ENCODE measurements at regions not wholly inside any gene's neighbourhood (a gene's known extent, or its start where the extent isn't known, plus 50 kb on each side); places are given as distances from the start of the nearest gene placed in this dataset.

DNA sequence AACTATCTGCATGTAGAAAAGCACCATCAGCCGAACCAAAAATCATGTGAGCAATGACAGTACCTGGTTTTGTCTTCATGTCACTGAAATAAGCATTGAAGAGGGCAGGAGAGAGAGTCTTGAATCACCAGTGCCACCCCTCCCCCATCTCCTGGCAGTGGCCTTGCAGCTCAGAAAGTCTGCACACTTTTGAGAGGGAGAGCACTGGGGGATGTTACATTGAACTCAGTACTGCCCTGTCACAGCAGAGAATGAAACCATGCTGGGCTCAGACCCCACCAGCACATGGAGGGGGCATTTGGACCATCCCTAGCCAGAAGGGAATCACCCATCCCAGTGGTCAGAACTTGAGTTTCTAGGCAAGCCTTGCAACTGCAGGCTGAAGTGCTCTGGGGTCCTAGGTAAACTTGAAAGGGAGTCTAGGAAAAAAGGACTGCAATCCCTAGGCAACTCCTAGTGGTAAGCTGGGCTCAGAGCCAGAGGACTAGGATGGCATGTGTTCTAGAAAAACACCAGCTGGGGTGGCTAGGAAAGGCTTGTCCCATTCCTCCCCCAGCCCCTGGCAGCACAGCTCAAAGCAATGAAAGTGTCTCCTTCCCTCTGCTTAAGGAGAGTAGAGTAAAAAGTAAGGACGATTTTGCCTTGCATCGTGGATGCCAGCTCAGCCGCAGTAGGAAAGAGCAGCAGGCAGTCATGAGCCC is 259.9 kb upstream of the MYT1L start:
- TF ChIP-seq, protein P1, sequence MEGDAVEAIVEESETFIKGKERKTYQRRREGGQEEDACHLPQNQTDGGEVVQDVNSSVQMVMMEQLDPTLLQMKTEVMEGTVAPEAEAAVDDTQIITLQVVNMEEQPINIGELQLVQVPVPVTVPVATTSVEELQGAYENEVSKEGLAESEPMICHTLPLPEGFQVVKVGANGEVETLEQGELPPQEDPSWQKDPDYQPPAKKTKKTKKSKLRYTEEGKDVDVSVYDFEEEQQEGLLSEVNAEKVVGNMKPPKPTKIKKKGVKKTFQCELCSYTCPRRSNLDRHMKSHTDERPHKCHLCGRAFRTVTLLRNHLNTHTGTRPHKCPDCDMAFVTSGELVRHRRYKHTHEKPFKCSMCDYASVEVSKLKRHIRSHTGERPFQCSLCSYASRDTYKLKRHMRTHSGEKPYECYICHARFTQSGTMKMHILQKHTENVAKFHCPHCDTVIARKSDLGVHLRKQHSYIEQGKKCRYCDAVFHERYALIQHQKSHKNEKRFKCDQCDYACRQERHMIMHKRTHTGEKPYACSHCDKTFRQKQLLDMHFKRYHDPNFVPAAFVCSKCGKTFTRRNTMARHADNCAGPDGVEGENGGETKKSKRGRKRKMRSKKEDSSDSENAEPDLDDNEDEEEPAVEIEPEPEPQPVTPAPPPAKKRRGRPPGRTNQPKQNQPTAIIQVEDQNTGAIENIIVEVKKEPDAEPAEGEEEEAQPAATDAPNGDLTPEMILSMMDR (IDR thresholded peaks at IDR 0.05; ENCODE audit: low read depth, low read length): no peak
- DNase-seq (ENCODE audit: low read depth in 2 of 2): no peak
- H3K4me3 ChIP-seq (replicated peaks in 1 of 2; ENCODE audit: low read depth in 2 of 2, low read length in 2 of 2): no peak overlapping the region

DNA sequence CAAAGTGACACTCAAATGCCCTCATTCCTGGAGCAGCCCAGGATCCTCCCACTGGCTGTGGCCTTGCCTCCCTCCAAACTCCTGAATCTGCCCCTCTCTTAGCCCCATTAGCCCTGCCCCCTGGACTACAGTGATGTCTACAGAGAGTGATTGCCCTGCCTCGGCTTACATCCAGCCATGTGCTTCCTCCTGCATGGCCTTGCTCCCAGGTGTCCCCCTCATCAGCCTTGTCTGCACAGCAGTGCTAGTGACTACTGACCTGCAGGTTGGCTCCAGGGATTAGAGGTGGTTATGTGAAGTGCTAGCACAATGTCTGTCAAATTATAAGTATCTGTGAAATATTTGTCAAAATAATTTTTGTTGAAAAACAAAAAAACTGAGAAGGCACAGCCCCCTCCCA is 259.1 kb upstream of the MYT1L start:
- no peak overlapping the region for H3K4me3 ChIP-seq (replicated peaks in 1 of 2; ENCODE audit: low read depth in 2 of 2, low read length in 2 of 2)
- DNase-seq (ENCODE audit: low read depth in 2 of 2): no peak
- TF ChIP-seq, protein P1 (IDR thresholded peaks at IDR 0.05; ENCODE audit: low read depth, low read length): no peak

DNA sequence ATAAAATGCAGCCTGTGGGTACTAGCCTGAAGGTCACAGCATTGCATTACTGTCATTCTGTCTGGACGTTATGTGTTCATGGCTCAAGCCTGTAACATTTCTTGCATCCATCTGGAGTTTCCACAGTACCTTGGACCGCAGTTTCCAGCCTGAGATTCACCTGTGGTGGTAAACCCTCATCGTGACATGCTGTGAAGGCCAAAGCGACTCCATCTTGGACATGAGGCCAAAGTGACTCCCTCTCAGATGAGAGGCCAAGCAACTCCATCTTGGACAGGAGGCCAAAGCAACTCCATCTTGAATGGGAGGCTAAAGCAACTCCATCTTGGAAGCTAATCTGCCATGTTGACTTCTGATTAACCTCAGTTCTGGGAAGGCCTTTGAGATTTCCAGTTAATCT is 257.7 kb upstream of the MYT1L start:
- TF ChIP-seq, protein P1 (IDR thresholded peaks at IDR 0.05; ENCODE audit: low read depth, low read length): no peak
- no peak overlapping the region for H3K4me3 ChIP-seq (replicated peaks in 1 of 2; ENCODE audit: low read depth in 2 of 2, low read length in 2 of 2)
- DNase-seq (ENCODE audit: low read depth in 2 of 2): no peak

DNA sequence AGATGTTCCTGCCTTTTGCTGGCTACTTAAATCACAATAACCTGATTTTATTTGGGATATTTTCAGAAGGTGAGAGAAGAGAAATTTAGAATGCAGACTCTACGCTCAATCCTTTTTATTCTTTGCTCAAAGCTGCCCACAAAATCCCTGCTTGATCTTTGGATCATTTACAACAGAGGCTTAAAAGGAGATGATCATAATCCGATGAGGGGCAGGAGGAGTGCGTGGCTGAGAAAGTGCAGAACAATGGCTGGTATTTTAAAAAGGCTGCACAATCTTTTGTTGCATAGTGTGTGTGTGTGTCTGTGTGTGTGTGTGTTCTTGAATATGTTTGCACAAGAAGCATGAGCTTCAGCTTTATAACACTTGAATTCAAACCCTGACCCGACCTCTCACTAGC is 256.3 kb upstream of the MYT1L start:
- DNase-seq (ENCODE audit: low read depth in 2 of 2): no peak
- TF ChIP-seq, protein P1 (IDR thresholded peaks at IDR 0.05; ENCODE audit: low read depth, low read length): no peak
- no peak overlapping the region for H3K4me3 ChIP-seq (replicated peaks in 1 of 2; ENCODE audit: low read depth in 2 of 2, low read length in 2 of 2)

DNA sequence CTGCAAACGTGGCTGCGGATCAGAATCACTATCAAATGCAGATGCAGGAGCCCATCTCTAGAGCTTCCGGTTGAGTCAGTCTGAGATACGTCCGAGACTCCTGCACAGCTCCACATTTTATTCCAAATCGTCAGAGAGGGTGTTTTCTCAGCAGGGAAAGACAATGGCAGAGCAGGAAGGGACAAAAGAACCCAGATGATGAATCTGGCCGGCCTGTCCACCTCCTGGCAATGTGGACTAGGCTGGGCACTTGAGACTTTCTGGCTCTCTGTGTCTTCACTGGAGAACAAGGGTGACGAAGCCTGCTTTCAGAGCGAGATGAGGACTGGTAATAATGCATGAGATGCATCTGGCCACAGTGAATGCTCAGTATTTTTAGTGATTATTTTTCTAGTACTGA is 255.9 kb upstream of the MYT1L start:
- TF ChIP-seq, protein P1 (IDR thresholded peaks at IDR 0.05; ENCODE audit: low read depth, low read length): no peak
- H3K4me3 ChIP-seq (replicated peaks in 1 of 2; ENCODE audit: low read depth in 2 of 2, low read length in 2 of 2): no peak overlapping the region
- DNase-seq (ENCODE audit: low read depth in 2 of 2): no peak

DNA sequence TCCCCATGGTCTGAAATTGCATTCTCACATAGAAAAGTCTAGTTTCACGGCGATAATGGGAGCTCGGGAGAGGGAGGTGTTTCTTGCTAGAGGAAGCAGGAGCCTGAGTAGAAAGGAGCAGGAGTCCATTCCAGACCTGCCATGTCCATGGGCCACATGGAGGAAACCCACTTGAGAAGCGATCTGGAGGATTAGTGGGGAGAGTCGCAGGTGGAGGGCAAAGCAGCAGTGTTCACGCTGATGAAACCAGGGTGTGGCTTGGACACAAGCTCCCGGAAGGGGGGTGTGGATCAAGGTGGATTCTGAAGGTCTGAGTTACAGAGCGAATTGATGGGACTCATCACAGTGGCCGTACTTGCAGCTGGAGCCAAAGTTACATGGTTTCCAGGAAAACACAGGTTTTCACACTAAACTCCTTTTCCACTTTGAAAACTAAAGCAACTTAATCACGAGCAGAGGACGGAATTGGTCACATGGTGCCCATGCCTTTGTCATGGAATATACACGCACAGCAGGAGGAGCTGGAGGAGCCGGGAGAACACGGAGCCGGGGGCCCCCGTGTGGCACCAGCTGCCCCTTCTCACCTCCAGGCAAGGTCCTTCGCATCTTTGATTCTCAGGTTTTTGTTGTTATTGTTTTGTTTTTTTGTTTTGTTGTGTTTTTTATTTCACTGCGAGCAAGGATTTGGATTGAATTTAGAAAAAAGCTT is 255.1 kb upstream of the MYT1L start:
- TF ChIP-seq, protein P1 (IDR thresholded peaks at IDR 0.05; ENCODE audit: low read depth, low read length): no peak
- H3K4me3 ChIP-seq (replicated peaks in 1 of 2; ENCODE audit: low read depth in 2 of 2, low read length in 2 of 2): no peak overlapping the region
- DNase-seq (ENCODE audit: low read depth in 2 of 2): no peak
